NCI-H128 (cell line): ENCODE measurements at regions not wholly inside any gene's neighbourhood (a gene's known extent, or its start where the extent isn't known, plus 50 kb on each side); places are given as distances from the start of the nearest gene placed in this dataset.

Experiments used
- DNase-seq: peaks from one replicate; lab custom pipeline; 2025; ENCODE audit not compliant: unreplicated experiment; lab: John Stamatoyannopoulos, UW

DNA sequence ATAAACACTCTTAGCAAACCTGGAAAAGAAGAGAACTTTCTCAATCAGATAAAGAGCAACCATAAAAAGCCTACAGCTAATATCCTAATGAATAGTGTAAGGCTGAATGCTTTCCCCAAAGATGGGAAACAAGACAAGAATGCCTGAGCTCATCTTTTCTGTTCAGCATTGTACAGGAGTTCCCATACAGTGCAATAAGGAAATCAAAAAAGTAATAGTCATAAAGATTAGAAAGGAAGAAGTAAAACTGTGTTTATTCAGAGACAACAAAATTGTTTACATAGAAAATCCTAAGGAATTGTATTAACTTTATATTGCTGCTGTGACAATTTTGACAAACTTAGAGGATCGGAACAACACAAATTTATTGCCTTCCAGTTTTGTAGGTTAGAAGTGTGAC, 330.7 kb upstream of the SLC24A2 start:
- DNase-seq = no peak

DNA sequence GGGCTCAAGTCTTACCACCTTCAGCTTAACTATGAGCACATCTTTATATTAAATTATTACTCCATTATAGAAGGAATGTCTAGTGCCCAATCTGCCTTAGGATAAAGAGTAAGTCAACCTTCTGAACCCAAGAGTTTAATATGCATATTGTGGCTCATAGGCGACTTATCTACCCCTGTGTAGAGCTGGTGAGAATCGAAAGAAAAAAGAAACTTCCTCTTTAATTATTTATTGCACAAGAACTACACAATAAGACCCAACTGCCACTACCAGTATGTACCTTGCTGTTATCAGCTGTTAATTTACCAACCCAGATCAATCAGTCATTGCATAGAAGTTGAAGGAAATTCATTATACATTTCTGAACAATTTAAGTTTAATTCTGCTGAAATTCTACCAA, 329.1 kb upstream of the SLC24A2 start:
- DNase-seq = no peak

DNA sequence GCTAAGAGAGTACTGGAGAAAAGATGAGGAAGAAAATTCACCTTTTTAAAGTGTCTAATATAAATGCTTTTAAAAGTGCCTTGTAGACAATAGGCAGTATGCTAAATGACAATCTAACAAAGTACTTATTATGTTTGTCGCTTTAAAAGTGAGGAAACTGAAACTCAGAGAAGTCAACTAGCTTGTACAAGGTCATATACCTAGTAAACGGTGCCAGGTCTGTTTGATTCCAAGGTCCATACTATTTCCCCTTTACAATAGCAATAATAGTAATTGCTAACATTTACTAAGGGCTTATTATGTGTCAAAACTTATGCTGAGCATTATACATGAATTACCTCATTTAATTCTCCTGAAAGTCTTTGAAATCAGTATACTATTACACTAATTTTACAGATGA, 328.6 kb upstream of the SLC24A2 start:
- DNase-seq = no peak

DNA sequence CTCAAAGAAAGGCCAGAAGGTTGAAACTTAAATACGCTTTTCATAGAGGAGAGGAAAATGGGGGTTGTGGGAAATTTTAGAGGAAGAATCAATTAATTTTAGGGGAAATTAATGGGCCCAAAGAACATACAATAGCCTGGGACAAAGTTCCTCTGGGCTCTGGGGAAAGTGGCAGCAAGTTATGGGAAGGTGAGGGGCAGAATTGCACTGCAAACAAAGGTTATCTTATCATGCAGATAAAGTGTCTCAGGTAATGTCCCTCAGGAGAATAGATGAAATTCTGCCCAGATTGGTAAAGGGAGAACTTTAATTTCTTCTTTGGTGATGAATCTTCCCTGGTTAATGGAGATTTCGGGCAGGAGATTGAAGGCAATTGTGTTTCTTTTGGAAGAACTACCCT, 326.1 kb upstream of the SLC24A2 start:
- DNase-seq = no peak

DNA sequence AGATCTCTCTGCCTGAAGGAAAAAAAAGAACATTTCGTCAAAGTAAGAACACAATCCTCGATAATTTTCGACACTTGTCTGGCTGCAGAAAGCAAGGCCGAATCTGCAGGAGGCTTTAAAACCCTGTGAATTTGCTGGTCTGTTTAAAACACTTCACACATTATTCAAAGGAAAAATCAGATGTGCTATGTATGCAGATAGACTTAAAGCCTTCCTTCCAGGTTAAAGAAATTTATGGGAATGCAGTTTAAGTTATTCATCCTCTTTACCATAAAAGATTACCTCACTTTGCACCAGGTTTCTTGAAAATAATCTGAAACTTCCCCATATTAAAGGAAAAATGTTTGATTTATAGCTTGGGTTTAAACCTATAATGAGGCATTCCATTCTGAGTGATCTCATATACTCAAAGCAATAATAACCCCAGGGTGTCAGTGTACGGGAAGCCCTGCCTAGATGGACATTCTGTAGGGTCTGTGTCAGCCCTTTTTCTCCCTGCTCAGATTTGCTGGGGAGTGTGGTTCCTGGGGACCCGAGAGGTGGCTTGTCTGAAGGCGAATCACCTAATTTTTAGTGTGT, 323.5 kb upstream of the SLC24A2 start:
- no peak for DNase-seq

DNA sequence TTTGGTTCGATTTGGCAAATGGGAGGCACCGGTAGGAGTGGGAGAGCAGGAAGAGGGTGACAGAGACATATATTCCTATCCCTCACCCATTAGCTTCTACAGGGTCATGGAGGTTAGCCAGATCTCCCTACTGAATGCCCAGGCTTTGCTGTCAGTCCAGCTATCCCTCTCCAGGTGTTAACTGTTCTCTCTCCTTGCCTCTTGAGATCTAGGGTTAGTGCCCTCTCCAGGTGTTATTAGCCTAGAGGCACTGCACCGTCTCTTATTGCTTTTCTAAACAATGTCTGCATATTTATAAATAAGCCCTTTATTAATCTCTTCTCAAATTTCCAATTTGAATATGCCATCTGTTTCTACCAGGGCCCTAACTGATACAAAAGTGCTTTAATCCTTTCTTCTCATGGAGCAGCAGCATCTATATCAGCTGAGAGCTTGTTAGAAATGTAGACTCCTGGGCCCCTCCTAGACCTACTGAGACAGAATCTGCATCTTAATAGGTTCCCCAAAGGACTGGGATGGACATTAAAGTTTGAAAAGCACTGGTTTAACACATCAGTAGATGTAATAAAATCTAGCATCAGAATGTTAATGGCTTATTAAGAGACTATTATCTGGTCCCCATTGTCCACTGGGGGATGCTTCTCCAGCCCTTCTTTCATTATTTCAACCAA, 322.5 kb upstream of the SLC24A2 start:
- no peak for DNase-seq

DNA sequence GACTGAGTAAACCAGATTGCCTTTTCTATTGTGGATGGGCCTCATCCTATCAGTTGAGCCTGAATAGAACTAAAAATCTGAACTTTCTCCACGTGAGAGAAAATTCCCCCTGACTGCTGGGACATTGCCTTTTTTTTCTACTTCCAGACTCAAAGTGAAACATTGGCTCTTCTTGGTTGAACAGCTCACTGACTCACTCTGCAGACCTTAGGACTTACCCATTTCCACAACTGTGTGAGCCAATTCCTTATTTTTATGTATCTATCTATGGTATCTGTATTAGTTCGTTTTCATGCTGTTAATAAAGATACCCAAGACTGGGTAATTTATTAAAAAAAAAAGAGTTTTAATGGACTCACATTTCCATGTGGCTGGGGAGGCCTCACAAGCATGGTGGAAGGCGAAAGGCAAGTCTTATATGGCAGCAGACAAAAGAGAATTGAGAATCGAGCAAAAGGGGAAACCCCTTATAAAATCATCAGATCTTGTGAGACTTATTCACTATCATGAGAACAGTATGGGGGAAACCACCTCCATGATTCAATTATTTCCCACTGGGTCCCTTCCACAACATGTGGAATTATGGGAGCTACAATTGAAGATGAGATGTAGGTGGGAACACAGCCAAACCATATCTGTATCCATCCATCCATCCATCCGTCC, 306.7 kb upstream of the SLC24A2 start:
- DNase-seq = no peak

DNA sequence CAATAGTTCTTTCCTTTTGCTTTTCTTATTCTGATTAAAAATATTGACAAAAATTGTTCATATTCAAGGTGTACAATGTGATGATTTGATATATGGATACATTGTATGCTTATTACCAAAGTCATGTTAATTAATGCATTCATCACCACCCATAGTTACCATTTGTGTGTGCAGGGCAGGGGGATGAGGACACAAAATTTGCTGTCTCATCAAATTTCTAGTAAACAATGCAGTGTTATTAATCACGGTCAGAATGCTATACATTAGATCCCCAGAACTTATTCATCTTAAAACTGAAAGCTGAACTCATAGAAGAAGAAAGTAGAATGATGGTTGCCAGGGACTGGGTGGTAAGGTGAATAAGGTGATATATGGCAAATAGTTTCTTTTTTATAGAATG, 303.7 kb upstream of the SLC24A2 start:
- DNase-seq = no peak

DNA sequence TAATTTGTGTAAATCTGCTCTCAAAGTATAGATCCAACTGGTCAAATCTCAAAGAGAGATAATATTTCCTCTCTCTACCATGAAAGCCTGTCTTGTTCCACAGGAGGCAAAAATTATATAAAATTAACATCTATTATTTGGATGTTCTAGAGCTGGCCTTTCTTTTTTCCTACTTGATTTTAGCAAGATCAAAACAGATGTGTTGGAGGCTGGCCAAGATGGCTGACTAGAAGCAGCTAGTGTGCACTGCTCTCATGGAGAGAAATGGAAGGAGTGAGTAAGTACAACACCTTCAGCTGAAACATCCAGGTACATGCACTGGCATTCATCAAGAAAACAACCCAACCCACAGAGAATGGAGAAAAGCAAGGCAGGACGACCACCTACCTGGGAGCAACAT, 298.6 kb upstream of the SLC24A2 start:
- DNase-seq = no peak

DNA sequence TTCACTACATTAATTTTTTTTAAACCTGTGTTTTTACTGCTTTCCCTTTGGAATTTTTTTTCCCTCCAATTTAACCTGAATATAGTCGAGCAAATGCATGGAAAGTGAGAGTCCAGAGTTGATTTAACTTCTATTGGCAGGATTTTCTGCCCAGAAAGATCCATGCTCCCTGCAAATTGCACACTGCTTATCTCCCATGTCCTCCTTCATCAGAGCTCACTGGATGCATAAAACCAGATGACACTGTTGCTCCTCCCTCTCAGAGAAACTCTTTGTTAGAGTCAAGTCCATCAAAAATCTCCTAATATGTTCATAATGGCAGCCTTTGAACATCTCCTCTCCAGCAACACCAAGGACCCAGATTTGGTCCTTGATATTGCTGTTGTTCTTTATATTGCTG, 297.0 kb upstream of the SLC24A2 start:
- no peak for DNase-seq

DNA sequence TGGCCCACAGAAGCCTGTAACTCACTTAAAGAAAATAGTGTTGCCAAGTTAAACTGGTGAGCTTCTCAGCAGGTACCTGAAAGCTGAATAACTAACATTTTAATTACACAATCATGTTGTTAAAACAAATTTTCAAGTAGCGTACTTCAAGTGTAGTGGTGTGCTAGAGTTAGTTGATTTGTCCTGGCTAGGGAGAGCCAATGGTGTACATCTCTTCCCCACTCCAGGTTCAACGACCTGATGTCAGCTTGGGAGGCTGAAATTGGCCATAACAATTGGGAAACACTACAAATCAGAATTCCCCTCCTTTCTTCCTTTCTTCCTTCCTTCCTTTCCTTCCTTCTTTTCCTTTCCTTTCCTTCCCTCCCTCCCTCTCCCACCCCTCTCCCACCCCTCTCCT, 295.3 kb upstream of the SLC24A2 start:
- no peak for DNase-seq

DNA sequence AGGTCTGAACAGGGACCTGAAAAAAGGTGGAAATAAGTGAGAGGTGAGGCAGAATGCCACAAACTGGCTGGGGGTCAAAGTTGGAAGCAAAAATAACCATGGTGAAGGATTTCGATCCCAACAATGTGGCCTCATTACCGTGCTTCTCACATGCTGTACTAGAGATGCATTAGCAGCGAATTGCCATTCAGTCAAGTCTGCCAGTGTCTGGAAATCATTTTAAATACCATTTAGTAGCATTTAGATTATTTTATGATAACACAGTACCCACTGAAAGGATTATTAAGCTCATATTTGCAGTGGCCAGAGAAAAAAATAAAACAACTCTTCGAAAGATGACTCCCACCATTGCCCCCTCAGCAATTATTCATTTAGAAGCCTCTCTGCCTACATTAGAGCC, 294.6 kb upstream of the SLC24A2 start:
- no peak for DNase-seq

DNA sequence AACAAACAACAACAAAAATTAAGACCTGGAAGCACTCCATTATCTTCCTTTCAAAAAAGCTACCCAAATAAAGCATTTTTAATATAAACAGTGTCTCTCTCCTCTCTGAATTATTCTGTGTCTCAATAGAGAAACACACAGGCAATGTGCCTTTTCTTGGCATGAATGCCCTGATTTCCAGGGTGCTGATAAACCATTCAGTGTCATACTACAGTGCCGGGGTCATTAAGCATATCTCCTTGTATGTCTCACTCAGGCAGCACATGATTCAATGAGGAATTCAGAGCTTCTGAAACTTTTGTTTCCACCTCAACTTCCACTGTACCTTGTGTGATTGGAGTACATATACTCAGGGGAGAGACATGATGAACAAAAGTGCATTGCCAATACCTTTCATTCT, 294.0 kb upstream of the SLC24A2 start:
- no peak for DNase-seq

DNA sequence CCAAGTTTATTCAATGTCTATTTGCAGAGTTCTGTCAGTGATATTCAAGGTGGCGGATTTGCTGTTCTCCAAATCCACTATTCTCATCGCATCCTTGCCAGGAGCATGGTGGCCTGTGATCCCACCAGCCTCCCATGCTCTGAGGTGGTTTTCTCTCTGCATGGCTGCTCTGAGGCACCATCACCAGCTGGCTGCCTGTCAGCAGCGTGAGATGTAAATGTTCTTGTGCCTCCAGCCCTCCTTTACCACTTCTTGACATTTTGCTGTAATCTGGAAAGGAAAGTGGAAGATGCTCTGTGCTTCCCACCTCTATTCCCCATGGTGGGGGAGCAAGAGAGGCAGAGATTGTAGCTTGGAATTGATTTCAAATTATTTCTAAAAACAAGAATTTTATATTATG, 293.6 kb upstream of the SLC24A2 start:
- DNase-seq = no peak

DNA sequence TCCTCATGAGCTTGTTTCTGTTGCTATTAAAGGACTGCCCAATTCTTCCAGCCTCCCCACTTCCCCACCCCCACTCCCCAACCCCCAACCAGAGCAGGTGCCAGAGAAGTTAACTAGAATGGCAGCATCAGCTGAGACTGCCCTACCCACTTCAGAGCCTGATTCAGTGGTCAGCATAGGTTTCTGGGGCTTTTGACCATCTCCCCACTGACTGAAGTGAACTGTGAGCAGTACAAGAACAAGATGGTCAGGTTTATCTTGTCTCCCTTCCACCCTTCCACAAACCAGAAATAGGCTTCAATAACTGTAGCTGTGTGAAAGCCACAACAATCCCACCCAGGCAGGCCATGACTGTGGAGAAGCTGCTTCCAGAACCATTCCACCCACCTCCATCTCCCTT, 289.4 kb upstream of the SLC24A2 start:
- DNase-seq = no peak

DNA sequence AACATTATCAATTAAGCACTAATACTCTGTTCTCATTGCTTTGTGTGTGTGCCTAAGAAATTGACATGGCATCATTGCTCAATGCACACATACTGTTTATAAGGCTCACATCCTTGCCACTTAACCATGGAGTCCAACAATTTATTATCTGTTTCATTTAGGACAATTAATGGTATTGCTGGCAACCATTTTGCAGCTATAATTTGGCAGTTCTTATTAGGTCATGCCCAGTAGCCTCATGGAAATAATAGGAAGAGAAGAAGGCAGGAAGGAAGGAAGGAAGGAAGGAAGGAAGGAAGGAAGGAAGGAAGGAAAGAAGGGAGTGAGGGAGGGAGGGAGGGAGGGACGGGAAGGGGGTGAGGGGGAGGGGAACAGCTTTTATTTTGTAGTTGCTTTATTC, 285.5 kb upstream of the SLC24A2 start:
- DNase-seq = no peak

DNA sequence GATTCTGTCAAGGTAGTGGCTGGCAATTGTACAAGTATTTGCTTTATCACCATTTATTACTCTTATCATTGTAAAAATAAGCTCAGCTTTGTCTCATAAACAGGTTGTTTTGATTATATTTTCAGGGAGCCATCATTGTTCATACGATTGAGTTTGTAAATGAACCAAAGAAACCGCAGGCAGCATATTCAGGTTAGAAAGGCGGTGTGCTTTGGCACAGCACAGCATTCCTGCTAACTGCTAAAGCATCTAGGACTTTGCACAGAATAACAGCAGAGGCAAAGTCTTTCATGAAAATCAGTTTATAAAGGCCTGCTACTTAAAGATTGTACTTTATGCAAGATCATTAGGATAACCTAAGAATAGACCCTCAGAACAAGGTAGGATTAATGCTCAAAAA, 281.5 kb upstream of the SLC24A2 start:
- DNase-seq = no peak

DNA sequence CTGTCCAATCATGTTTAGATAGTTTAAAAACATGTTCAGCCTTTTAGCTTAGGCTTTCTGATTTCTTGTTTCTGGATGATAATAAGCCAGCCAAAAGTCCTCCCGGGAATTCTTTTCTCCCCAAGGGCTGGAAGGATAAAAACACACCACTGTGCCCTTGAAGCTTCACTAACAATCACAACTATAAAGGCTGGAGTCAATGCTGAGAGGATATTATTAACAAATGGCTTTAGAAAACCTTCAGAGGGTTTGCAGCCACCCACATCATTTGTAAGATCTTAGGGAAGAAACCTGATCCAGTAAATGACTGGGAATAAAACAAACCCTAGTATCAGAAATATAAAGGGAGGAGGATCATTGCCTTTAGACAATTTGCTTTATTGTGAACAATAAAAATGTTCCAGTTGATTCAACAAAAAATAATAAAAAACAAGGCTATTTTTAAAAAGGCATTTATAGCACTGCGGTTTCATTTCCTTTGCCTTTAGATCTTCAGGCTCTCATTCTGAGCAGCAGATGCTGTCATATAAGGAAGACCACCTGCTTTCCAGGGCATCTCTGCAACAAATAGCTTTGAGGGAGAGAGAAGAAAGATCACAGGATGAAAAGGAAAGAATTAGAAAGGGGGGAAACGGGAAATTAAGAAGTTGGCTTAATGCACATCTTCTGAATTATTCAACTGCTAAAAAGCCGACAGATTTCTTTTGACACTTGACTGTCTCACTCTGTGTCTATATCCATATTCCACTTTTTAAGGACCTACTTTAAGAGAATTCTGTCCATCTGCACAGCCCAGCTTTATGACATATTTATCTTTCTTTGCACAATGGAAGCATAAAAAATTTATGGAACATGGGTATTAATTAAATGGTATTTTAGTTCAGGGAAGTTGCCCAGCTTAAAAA, 277.2 kb upstream of the SLC24A2 start:
- DNase-seq = peak; percentile 33

DNA sequence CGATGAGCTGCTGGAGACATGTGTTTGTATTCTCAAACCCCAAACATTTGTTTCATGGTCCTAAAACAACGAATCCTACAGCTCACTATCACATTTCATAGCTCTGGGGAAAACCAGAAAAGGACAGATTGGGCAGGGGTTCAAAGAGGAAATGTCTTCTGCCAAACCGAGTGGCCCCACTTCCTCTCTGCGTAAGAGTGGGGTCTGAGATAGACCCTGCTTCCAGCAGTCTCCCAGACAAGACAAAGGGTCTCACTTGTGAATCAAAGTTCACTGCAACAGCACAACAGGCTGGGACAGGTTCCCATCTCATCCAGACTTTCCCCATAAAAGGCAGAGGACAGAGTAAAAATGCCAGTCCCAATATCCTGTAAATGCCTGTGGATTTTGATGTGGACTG, 276.2 kb upstream of the SLC24A2 start:
- DNase-seq = no peak

DNA sequence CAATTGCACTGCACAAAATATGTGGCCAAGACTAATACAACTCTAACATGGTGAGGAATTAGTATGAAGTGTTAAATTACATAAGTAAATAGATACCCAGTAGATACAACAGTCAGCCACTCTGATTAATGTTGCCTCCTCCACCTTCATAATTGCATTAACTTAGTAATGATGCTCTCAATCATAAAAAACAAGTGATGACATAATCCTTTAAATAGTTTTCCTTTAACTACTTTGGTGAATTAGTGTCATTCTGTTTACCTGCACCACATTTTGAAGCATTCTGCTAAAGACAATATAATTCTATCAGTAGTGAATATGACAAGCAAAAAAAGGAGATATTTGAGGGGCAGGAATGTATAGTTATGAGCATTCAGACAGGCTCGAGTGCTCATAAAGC, 265.9 kb upstream of the SLC24A2 start:
- no peak for DNase-seq

DNA sequence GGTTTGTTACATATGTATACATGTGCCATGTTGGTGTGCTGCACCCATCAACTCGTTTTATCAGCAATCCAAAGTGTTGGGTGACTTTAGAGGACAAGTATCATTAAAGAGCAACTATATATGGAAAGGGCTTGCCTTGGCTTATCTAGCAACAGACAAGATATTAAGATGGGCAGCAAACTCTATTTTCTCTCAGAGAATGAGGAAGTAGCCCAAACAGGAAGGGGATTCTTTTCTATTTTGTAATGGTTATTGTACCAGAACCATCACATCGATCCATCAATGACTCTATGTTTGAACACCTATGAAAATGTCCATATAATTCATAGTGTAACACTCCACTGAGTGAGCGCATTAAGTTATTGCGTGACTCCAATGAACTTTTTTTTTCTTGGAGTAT, 260.1 kb upstream of the SLC24A2 start:
- DNase-seq = no peak

DNA sequence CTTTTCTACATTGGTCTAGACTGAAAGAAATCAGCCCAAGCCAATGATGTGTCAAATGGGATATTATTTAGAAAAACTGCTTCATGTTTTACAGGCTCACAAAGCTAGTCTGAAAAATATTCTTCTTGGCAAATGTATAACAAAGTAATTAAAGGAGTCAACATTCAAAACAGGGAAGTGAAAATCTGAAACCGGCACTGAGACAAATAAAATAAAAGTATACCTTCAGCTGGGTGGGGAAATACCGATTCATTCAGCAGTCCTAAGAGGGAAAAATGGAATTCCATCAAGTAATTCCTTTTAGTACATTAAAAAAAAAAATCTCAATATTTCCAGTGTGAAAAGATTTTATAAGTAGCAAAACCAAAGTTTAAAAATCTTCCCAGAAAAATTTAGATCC, 259.6 kb upstream of the SLC24A2 start:
- no peak for DNase-seq
